SK-MEL-5 (cell line): ENCODE measurements at regions not wholly inside any gene's neighbourhood (a gene's known extent, or its start where the extent isn't known, plus 50 kb on each side); places are given as distances from the start of the nearest gene placed in this dataset.
A peak's percentile ranks its signal among the peaks of the same experiment; 100 is the strongest.

Source experiments
- DNase-seq: peaks from one replicate; pipeline ENCODE4 v3.0.0-alpha.2; 2016; ENCODE audit warnings: low read depth, low spot score
- in situ Hi-C: cut with HindIII; loops from 2 replicates; pipeline ENCODE4 v1.10.0; 2016; ENCODE audit warnings: low sequenced_read_pairs, high pct_unique_total_duplicates, low pct_unique_long_range_greater_than_20kb

- no peak for DNase-seq
- in situ Hi-C loops = no loop called here
Observed at GRCh38 chr13:34277936-34278335, 460.0 kb downstream of the RFC3 start.

- no peak for DNase-seq
- in situ Hi-C loops = no loop called here
Observed at GRCh38 chr13:34278780-34279179, 460.8 kb downstream of the RFC3 start.

GRCh38 chr13:34290661-34291060, 472.7 kb downstream of the RFC3 start:
- DNase-seq = peak; percentile 4
- in situ Hi-C loops = no loop called here

- in situ Hi-C loops = no loop called here
Observed at GRCh38 chr13:34294483-34295129, 476.7 kb downstream of the RFC3 start.

GRCh38 chr13:34300559-34300958, 482.6 kb downstream of the RFC3 start:
- in situ Hi-C loops = no loop called here
- no peak for DNase-seq

More at GRCh38 chr13:34294483-34295129, 476.7 kb downstream of the RFC3 start:
- peak; percentile 44 for DNase-seq

- in situ Hi-C loops = no loop called here
- DNase-seq = no peak
Observed at GRCh38 chr13:34302596-34302995, 484.6 kb downstream of the RFC3 start.

- in situ Hi-C loops = no loop called here
- DNase-seq = no peak
Observed at GRCh38 chr13:34303346-34303745, 485.4 kb downstream of the RFC3 start.

GRCh38 chr13:34307607-34308006, 489.7 kb downstream of the RFC3 start:
- no peak for DNase-seq
- in situ Hi-C loops = no loop called here

- DNase-seq = no peak
- in situ Hi-C loops = no loop called here
Observed at GRCh38 chr13:34308725-34309124, 490.8 kb downstream of the RFC3 start.

- in situ Hi-C loops = no loop called here
- no peak for DNase-seq
Observed at GRCh38 chr13:34310539-34310938, 492.6 kb downstream of the RFC3 start.

GRCh38 chr13:34311251-34311650, 493.3 kb downstream of the RFC3 start:
- no peak for DNase-seq
- in situ Hi-C loops = no loop called here

GRCh38 chr13:34312578-34312977, 494.6 kb downstream of the RFC3 start:
- no peak for DNase-seq
- in situ Hi-C loops = no loop called here

GRCh38 chr13:34320084-34320483, 502.1 kb downstream of the RFC3 start:
- DNase-seq = no peak
- in situ Hi-C loops = no loop called here

GRCh38 chr13:34322014-34322742, 504.2 kb downstream of the RFC3 start:
- in situ Hi-C loops = no loop called here
- no peak for DNase-seq

GRCh38 chr13:34322743-34323074, 504.8 kb downstream of the RFC3 start:
- in situ Hi-C loops = no loop called here
- DNase-seq = no peak

- DNase-seq = no peak
- in situ Hi-C loops = no loop called here
Observed at GRCh38 chr13:34335014-34336007, 517.4 kb downstream of the RFC3 start.

- in situ Hi-C loops = no loop called here
- no peak for DNase-seq
Observed at GRCh38 chr13:34338102-34338501, 520.2 kb downstream of the RFC3 start.

GRCh38 chr13:34340534-34340933, 522.6 kb downstream of the RFC3 start:
- DNase-seq = peak; percentile 29
- in situ Hi-C loops = no loop called here
